GM18507 (cell line): ENCODE measurements at regions not wholly inside any gene's neighbourhood (a gene's known extent, or its start where the extent isn't known, plus 50 kb on each side); places are given as distances from the start of the nearest gene placed in this dataset.

Source experiments
- DNase-seq: peaks from one replicate; pipeline ENCODE4 v3.0.0; 2011; ENCODE audit warnings: low read depth; ENCODE audit not compliant: insufficient read length; ENCODE audit errors: extremely low spot score
- FAIRE-seq: peaks from 2 replicates; lab custom pipeline; 2011; peaks lifted over from hg19 to GRCh38; lab: Jason Lieb, UNC

- DNase-seq (no peak), FAIRE-seq (no peak)
These were observed 57.4 kb upstream of the SDK1 start for GRCh38 chr7:3243680-3244079.

GRCh38 chr7:3244241-3244814 is 56.7 kb upstream of the SDK1 start:
- no peak for DNase-seq
- FAIRE-seq, result no peak

- DNase-seq, result no peak
- no peak for FAIRE-seq
These were observed 56.0 kb upstream of the SDK1 start for GRCh38 chr7:3245077-3245476.

GRCh38 chr7:3245721-3246120 is 55.3 kb upstream of the SDK1 start:
- DNase-seq (no peak), FAIRE-seq (no peak)

- FAIRE-seq (no peak), DNase-seq (no peak)
These were observed 54.9 kb upstream of the SDK1 start for GRCh38 chr7:3246127-3246526.

GRCh38 chr7:3246651-3247050 is 54.4 kb upstream of the SDK1 start:
- DNase-seq (no peak), FAIRE-seq (no peak)

- FAIRE-seq, result no peak
- no peak for DNase-seq
These were observed 50.3 kb upstream of the SDK1 start for GRCh38 chr7:3250725-3251124.
